HS-5 (cell line): ENCODE measurements at regions not wholly inside any gene's neighbourhood (a gene's known extent, or its start where the extent isn't known, plus 50 kb on each side); places are given as distances from the start of the nearest gene placed in this dataset.
A peak's percentile ranks its signal among the peaks of the same experiment; 100 is the strongest.
"Not testable (repeated sequence)": the region's sequence is repeated elsewhere in the genome, so short reads cannot be mapped to it uniquely, and the experiment has no call there.

Source experiments
- DNase-seq: peaks from one replicate; pipeline ENCODE4 v3.0.0-alpha.2; 2012; ENCODE audit warnings: low read depth

GRCh38 chr1:218874801-218875400 is 298.8 kb upstream of the LYPLAL1 start:
- DNase-seq, result no peak

- no peak for DNase-seq
Observed at GRCh38 chr1:218878369-218878768, 295.3 kb upstream of the LYPLAL1 start.

- DNase-seq, result no peak
Observed at GRCh38 chr1:218880484-218881060, 293.1 kb upstream of the LYPLAL1 start.

DNA sequence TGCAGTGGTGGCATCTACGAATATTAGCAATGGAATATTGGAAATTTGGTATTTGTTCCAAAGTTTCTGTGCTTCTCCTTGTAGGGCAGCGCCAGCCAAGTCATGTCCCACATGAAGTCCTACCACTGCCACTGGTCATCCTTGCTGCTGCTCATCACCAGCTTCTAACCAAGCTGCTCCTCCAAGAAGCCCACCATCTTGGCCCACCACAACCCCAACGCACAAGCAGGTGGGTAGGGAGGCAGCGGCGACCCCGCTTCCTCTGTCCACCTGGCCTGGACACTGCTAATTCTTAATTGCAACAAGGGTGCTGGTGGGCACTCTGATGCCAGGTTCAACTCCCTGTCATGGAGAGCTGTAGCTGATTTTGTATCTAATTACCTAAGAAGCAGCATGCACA is 291.2 kb upstream of the LYPLAL1 start:
- no peak for DNase-seq

GRCh38 chr1:218886101-218886871 is 287.4 kb upstream of the LYPLAL1 start:
- no peak for DNase-seq

- DNase-seq, result no peak
Observed at GRCh38 chr1:218887141-218887925, 286.3 kb upstream of the LYPLAL1 start.

DNA sequence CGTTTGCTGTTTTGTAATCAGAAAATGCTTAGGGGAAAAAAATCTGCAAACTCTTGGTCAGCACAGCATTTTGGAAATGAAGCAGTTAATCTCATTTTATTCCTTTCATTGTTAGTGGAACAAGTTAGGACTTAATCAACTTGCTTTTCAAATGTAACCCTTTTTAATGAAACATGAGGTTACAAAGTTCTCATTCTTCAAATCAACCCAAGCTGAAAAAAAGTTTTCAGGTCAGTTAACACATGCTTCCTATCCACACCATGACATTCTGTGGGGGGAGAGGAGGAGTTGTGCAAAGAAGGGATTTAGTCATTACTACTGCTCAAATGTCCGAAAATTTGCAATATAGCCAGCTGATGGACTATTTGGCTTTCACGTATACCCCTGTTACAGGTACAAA is 283.2 kb upstream of the LYPLAL1 start:
- DNase-seq, result no peak

- no peak for DNase-seq
Observed at GRCh38 chr1:218891577-218891976, 282.1 kb upstream of the LYPLAL1 start.

GRCh38 chr1:218895064-218895587 is 278.6 kb upstream of the LYPLAL1 start:
- DNase-seq, result no peak

GRCh38 chr1:218896202-218896601 is 277.5 kb upstream of the LYPLAL1 start:
- DNase-seq, result no peak

DNA sequence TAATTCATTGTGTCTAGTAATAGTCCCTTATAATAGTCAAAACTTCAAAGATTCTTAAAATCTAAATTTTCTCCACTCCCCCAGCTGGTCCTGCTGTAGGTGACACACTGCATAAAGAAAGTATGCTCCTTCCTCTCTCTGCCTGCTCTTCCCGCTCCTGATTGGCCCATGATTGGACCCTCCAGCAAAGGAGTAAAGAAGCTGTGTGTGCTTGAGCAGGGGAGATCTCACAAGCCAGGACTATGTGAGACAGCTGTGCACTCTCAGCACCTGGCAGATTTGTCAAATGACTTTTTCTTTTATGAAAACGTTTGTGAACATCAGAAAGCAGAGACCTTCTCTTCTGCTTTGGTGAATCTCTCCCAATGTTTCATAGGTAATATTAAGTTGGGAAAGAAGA is 274.8 kb upstream of the LYPLAL1 start:
- no peak for DNase-seq

DNA sequence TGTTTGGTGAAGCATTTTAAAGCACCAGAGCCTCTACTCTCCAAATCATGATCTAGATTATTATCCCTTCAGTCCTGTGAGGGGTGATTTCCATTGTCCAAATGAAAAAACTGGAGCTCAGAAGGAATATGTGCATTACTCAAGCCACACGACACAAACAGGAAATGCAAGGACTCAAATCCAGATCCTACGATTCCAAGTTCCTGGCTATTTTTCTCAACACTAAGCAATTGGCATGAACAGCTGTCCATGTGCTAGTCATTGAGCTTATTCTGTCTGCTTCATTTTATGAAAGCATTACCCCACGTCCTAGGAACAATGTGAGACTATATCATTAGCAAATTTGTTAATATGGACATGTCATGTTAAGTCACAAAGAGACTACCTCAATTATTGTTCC is 273.1 kb upstream of the LYPLAL1 start:
- no peak for DNase-seq

GRCh38 chr1:218904416-218904815 is 269.3 kb upstream of the LYPLAL1 start:
- no peak for DNase-seq

- DNase-seq, result no peak
Observed at GRCh38 chr1:218916720-218917119, 257.0 kb upstream of the LYPLAL1 start.

DNA sequence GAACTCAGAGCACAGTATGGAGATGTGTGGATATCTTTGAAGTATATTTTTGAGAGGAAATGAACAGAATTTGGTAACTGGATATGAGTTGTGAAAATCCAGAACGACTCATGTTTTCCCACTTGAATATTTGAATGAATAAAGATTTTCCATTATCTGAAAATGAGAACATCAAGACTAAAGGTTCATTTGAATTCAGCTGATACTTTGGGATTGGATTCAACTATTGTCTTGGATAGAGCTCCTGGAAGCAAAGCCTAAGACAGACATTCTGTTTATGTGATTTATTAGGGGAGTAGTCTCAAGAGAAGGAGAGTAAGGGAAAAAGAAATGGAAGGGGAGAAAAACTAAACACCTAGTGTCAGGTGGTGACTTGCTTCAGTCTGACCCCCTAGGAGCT is 256.0 kb upstream of the LYPLAL1 start:
- no peak for DNase-seq

DNA sequence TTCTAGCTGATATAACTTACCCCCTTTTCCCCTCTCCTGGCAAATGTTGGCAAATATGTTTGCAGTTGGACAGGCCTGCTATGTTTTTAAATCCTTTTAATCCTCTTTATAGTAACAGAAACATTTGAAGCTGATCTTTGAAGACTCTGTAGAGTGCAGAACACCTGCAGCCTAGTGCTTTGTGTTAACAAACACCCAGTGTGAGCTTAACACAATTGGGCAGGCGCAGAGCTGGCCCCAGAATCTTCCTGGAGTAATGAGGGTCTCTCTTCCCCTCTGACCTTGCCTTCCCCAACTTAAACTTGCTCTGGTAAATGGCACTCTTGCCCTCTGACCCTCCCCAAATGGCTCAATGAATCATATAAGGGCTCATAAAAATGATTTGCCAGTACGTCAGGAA is 247.9 kb upstream of the LYPLAL1 start:
- DNase-seq, result no peak

DNA sequence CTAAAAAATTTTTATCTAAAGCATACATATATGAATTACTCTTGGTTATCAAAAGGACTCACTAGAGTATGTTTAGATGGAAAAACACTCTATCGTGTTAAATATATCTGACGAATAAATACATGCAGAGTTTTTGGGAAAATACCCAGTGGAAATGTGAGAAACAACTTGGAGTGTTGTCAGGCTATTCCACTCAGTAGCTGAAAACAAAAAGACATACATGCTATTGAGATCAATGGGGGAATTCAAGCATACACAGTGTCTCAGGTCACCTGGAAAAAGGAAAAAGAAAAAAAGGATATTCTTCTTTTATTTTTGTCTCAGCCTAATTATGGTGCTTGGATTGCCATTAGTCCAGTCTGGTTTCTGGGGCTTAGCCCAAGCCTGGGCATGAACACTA is 247.0 kb upstream of the LYPLAL1 start:
- no peak for DNase-seq

- DNase-seq, result no peak
Observed at GRCh38 chr1:218930000-218930399, 243.7 kb upstream of the LYPLAL1 start.

DNA sequence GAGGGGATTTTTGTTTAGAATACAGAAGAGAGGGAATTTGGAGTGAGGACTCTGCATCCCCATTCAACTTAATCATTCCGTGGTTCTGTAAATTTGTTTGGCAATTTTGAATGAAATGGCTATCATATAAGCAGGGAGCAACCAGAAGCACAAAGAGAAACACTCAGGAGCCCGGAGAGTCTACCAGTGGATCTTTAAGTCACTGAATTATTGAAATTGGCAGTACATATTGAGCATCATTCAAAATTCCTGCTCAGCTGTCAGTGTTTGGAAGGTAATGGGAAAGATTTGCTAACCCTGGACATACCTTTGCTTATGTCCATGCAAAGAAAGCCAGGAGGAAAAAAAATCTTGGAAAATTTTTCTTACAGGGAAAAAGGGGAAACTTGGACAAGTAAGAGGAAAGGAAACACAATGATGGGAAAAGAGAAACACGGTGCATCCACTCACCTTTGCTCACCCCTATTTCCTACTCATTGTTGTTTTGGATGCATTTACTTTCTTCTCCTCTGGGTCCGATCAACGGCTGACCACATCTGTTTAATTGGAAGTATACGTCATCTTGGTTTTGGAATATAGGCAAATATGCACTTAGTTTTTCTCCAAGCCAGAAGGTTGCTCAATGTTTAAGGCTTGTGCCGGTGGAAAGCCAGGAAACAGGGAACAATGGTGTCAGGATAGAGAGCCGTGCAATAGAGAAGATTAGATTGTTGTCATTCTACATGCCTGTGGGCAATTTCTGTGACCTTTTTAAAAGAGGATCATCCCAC is 243.0 kb upstream of the LYPLAL1 start:
- DNase-seq, result peak; percentile 59

DNA sequence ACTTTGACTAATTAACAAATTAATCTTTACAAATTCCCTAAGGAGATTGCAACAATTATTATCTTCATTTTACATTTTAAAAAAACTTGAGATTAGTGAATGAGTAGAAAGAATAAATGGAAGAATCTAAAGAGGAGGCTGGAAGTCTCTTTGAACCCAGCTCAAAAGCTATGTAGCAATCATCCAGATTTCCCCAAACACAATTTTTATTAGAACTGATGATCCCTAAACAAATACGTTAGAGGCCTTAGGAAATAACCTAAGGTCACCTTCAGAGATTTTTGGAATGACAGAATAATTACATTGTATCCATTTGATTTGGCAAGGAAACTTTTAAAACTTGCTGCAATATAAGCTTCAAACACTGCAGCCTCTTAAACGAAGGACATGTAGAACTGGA is 242.4 kb upstream of the LYPLAL1 start:
- no peak for DNase-seq

DNA sequence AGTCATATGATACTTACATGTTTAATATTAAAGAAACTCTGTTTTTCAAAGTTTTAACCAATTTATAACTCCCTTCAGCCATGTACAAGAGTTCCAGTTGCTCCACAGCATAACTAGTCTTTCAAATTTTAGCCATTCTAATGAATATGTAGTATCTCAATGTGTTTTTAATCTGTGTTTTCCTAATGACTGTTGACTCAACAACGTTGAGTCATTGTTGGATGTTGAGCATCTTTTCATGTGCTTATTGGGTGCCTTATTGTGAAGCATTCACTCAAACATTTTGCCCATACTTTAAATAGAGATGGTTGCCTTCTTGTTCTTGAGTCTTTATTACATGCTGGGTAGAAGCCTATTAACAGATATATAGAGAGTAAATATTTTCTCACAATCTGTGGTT is 240.2 kb upstream of the LYPLAL1 start:
- peak; percentile 14 for DNase-seq

- DNase-seq, result not testable (repeated sequence)
Observed at GRCh38 chr1:218935408-218935807, 238.3 kb upstream of the LYPLAL1 start.
